Stimulated activated CD4-positive, alpha-beta T cell treated with anti-CD3 and anti-CD28 coated beads, TNF-alpha, amount 100 ng/mL, for 4 hours (primary cell): ENCODE measurements at regions not wholly inside any gene's neighbourhood (a gene's known extent, or its start where the extent isn't known, plus 50 kb on each side); places are given as distances from the start of the nearest gene placed in this dataset.

Source experiments
- DNase-seq, 3 experiments: peaks; one replicate each; pipeline ENCODE4 v3.0.0-alpha.2; 2020; ENCODE audit warnings: low read depth in 3 of 3

GRCh38 chr4:24476282-24476681 is 108.1 kb downstream of the DHX15 start:
- no peak for DNase-seq

GRCh38 chr4:24475756-24476155 is 108.6 kb downstream of the DHX15 start:
- no peak for DNase-seq

DNA sequence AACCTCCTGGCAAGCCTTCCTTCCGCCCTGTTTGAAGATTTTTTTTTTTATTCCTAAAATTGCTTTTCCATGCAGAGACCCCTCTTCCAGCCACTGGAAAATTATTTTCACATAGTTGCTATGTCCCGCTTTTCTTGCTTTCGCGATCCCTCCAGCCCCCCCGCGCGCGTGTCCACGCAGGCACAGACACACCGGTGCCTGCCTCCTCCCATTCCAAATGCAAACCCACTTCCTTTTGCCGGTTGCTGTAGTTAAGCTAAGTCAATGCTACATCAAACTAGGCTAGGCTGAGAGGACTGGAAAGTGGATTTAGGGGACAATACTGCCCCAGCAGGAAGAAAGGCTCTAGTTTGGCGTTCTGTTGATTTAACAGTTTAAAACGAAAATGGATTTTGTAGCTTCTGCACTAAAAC is 111.0 kb downstream of the DHX15 start:
- no peak for DNase-seq

- peak; percentile 26 to 42 (median 37) for DNase-seq
Observed at GRCh38 chr4:24472514-24473308, 111.6 kb downstream of the DHX15 start.

DNA sequence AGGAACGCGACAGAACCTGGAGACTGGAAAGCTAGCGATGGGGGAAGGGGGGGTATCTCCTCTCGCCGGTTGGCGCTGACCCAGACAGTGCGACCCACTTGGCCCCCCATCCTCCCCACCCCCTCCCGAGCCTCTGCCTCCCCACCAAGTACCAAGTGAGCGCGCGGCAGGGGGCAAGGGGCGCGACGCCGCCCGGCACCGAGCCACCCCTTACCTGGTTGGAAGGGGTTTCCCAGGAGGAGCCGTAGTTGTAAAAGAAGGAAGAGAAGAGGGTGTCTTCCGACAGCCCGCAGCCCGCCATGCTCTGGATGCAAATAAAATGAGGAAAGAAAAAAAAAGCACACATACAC is 112.2 kb downstream of the DHX15 start:
- no peak for DNase-seq

DNA sequence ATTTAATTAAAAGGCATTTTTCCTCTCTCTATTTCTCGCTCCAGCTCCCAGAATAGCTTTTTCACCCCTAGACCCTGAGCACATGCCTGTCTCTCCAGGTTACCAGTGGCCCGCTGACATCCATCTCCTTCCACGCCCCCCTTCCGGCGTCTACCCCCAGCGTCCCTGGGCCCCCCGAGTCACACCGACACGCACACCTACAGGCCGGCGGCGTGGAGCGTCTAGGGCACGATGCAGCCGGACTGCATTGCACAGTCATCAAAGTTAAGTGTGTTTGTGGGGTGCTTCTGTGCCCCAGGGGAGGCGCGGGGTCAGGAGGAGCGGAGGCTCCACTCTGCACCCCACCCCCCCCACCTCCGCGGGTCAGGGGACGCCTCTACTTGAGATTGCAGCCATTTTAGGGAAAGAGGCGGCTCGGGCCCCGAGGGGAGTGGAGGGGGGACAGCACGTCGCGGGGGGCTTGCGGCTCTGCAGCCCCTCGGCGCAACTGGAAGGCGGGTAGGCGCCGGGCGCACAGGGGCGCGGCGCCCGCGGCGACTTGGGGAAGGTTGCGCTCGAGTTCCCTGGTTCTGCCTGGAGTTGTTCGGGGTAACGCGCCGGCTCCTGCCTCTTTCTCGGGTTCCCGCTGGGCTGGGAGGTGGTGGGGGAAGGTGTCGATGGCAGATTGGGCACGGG is 112.7 kb downstream of the DHX15 start:
- DNase-seq, result no peak

DNA sequence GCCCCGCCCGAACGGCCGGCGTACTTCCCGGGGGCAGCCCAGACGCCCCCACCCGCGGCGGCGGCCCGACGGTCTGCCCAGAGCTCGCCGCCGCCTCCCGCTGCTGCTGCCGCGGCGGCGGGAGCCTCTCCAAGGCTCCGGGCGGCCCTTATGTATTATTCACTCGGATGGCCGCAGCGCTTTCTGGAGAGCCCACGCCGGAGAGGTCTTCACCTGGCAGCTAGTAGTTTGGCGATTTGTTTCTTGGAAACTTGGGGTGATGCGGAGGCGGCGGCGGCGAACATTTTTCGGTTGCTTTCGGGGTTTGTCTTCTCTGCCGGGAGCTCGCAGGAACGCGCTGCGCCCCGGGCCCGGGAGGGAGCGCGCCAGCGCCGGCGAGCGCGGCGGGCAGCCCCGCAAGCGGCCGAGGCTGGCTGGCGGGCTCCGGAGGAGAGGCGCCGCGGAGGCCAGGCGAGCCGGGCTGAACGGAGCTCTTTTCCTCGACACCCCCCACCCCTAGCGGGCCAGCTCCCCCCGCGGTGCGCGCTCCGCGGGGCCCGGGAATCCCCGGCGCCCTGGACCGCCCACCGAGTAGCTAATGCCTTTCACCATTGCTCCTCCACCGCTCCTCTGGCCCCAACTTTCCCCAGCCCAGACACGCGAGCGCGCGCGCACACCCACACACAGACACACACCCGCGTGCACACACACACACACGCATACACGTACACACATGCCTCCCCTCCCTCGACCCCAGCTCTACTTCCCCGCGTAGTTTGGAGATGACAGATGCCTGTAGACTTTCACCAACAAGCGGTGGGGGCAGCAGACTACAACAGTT is 113.5 kb downstream of the DHX15 start:
- peak; percentile 14 to 26 (median 25) for DNase-seq

- no peak for DNase-seq
Observed at GRCh38 chr4:24468071-24468470, 116.3 kb downstream of the DHX15 start.

GRCh38 chr4:24464566-24464965 is 119.8 kb downstream of the DHX15 start:
- DNase-seq, result no peak

DNA sequence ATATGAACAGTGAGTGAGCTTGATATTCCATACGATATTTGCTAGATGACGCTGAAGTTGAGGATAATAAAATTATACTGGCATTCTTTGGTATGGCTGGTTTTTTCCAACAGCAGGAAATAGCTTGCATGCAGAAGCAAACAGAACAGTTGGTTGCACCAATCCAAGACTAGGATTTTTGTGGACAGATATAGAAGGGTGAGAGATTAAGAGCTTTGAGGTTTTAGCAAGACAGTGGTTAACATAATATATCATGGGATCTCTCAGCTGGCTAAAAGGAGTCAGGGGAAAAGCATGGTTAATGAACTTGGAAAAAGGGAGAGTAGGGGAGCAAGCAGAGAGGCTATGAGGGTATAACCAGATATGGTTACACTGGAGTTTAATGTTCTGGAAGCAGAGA is 127.9 kb downstream of the DHX15 start:
- no peak for DNase-seq

GRCh38 chr4:24453951-24454350 is 130.4 kb downstream of the DHX15 start:
- no peak for DNase-seq

GRCh38 chr4:24451870-24452269 is 132.5 kb downstream of the DHX15 start:
- no peak for DNase-seq

DNA sequence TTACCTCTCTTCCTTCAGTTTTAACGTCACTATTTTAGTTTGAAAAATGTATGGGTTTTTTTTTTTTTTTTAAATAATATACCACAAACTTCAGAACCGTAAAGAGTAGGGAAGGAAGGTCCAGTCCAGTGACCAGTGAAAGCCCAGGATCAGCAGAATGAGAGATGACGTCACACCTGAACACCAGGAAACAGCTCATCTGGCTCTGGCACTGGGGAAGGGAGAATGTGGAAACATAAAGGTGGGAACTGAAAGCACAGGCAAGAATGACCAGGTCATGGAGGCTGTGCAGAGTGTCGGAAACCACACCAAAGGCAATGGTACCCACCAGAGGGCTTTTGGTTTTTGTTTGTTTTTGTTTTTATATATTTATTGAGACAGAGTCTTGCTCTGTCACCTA is 141.2 kb downstream of the DHX15 start:
- DNase-seq, result no peak

- DNase-seq, result no peak
Observed at GRCh38 chr4:24440765-24441164, 143.6 kb downstream of the DHX15 start.

- no peak for DNase-seq
Observed at GRCh38 chr4:24434241-24434640, 150.1 kb downstream of the DHX15 start.

DNA sequence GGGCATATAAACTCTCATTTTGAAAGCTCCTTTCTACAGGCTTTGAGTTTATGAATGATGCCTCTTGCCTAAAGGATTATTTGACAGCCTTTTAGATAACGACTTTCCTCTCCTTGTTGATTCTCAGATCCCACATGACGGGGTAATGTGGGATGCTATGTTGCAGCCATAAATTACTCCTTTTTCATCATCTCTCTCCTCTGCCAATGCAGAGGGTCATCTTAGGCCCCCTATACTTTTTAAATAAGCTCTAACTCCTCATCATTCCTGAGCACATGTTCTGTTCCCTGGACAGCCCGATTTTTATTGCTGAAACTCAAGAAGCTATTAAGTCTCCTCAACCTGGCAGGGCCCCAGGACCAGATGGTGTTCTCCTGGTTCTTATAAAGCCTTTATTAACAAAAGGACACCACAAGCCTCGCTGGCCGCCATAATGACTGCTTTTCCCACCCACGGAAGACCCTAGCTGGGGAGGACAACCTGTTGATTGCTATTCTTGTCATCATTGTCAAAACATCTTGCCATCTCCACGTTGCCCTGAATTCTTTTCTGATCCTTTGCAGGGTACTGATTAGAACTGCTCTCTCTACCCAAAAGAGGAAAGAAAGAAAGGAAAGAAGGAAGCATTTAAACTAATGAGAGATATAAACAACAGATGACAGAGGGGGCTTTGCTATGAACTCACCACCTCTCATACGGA is 150.7 kb downstream of the DHX15 start:
- DNase-seq, result no peak

- DNase-seq, result no peak
Observed at GRCh38 chr4:24428850-24429249, 155.5 kb downstream of the DHX15 start.

GRCh38 chr4:24426557-24426956 is 157.8 kb downstream of the DHX15 start:
- no peak for DNase-seq

GRCh38 chr4:24425863-24426262 is 158.5 kb downstream of the DHX15 start:
- no peak for DNase-seq

DNA sequence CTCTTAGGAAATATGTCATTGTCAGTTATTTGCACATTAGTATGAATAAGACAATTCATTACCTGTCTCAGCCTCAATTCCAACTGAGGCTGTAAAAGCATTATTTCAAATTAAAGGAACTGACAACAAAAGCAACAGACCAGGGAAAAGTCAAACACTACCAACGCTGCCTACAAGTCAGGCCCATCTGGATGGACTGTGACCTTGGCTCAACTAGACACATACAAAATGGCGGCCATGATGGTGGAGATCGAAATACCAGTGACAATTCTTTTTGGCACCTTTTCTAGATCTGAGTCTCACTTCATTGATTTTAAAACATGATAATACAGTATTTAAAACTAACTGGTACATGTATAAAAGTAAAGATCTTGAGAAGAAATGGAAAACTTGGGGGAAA is 160.7 kb downstream of the DHX15 start:
- no peak for DNase-seq

DNA sequence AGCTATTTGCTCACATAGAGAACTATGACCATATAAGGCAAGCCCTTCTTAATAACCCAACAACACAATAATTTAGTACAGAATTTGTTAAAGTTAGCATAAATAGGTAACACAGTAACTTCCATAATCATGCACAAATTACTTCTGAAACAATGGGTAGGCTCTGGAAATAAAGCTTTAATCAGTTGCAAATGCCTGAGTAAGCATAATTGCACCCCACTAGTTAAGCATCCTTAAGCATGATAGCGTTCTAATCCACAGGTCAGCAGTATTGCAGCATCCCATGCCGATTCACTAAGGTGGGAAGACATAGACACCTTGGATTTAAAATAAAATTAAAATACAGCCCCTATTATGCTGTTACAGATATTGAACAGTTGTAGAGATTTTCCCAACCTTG is 161.7 kb downstream of the DHX15 start:
- DNase-seq, result no peak
